AML-193 (cell line): ENCODE measurements at regions not wholly inside any gene's neighbourhood (a gene's known extent, or its start where the extent isn't known, plus 50 kb on each side); places are given as distances from the start of the nearest gene placed in this dataset.
"Not testable (repeated sequence)": the region's sequence is repeated elsewhere in the genome, so short reads cannot be mapped to it uniquely, and the experiment has no call there.

ENCODE experiments used
- DNase-seq, 2 experiments: peaks; one replicate each; lab custom pipeline; 2025; lab: John Stamatoyannopoulos, UW

DNA sequence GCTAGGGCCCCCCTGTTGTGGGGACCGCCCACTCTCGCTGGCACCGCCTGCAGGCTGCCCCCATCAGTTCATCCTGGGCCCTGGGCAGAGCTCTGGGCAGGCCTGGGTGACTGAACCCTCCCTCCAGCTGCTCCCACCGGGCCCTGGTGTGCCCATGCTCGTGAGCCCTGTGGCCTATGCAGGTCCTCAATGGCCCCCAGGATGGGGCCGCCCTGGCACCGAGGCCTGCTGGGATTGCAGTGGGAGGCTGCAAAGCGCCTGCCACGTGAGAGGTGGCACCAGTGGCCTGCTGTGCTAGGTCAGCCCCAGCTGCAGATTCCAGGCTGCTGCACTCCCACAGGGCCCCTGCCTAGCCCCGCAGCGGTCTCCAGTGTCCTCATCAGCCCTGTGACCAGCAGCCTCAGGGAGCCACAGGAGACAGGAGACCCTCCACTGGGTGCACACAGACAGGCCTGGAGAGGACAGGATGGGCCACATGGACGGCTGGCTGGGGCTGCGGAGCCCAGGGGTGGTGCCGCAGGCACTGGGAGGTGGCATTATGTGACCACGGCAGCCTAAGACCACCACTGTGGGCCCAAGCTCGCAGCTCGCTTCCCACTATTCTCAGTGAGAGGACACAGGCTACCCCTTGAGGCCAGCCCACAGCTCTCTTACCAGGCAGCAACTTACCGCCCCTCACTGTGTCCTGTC is 199.4 kb downstream of the BCR start:
- not testable (repeated sequence) for DNase-seq

DNA sequence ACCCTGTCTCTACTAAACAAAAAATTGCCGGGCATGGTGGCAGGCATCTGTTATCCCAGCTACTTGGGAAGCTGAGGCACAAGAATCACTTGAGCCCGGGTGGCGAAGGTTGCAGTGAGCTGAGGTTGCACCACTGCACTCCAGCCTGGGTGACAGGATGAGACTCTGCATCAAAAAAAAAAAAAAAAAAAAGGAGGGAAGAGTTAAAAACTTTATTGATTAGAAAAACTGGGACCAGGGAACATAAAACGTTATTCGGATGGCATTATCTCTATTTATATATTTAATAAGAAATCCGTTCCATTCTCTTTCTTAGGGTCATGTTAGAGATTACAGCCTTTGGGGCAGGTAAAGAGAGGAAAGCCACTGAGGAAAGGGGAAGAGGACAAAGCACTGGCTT is 197.5 kb downstream of the BCR start:
- DNase-seq = no peak

DNA sequence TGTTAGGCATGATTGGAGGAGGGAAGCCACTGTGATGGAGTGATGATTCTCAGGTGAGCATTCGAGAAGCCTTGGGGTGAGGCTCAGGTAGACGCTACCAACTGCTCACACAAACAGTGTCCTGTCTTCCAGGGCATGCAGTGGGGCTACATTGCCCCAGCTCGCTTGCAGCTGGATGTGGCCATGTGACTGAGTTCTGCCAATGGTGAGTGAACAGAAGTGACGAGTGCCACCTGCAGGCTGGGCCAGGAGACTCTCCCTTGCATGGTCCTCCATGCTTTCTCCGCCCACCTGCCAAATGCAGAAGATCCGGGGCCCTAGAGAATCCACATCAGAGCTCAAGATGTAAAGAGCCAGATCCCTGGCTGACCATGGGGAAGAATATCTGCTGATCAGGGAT is 195.9 kb downstream of the BCR start:
- DNase-seq = no peak

DNA sequence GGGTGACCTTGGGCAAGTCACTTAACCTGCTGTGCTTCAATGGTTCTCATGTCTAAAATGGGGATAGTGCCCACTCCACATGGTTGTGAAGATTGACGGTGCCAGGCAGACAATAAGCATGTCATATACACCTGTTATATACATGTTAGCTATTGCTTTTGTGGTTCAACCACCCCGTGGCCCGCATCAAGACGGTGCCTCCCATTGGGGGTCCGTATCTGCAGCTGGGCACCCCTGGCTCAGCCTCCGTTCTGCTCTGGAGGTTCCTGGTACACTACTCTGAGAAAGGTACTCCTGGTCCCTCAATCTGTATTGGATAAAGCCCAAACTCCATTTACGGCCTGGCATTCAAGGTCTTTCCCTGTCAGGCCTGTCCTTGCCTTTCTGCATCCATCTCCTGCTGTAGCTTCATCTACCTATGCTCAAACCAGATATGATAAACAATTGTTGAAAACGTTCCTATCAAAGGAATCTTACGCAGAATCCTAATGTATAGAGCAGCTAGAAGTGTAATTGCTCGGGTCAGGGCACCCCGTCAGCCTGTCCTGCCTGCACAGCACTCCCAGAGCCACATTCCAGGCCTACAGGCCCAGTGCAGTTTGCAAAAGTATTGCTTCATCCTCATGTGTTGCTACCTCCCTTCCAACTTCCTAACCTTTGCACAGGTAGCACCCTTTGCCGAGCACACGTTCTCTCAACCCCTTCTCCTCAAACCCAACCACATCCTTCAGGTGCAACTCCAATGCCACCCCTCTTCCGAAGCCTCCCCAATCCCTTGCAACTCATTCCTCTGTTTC is 194.9 kb downstream of the BCR start:
- no peak for DNase-seq

DNA sequence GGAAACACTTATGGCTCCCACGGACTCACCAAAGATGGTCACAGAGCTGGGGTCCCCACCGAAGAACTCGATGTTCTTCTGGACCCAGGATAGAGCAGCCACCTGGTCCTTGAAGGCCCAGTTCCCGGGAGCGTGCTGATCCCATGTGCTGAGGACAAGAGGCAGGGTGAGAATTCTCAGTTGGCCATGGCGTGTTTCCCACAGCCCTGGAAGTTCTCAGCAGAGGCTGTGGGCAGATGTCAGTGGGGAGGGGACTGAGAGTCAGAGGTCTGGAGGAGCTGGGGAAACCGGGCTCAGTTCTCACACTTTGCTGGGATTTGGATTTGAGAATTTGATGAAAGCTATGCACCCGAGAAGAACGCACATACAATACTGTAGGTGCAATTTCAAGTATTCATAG is 193.3 kb downstream of the BCR start:
- no peak for DNase-seq

DNA sequence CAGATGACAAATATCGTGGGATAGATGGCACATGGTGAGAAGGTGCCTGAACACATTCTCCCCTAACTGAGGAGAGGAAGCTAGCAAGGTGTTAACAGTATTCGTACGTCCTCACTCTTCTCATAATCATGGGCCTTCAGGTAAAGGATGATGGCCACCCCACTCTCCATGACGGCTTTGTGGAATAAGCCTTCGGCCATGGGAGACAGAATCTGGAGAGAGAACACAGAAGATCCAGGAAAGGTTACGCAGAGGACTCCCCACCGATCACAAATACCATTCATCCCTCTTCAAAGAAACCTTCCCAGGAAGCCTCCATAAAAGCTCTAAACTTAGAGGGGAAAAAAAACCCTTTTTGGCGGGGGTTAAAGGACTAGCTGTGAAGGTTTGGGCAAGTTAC is 189.9 kb downstream of the BCR start:
- no peak for DNase-seq

DNA sequence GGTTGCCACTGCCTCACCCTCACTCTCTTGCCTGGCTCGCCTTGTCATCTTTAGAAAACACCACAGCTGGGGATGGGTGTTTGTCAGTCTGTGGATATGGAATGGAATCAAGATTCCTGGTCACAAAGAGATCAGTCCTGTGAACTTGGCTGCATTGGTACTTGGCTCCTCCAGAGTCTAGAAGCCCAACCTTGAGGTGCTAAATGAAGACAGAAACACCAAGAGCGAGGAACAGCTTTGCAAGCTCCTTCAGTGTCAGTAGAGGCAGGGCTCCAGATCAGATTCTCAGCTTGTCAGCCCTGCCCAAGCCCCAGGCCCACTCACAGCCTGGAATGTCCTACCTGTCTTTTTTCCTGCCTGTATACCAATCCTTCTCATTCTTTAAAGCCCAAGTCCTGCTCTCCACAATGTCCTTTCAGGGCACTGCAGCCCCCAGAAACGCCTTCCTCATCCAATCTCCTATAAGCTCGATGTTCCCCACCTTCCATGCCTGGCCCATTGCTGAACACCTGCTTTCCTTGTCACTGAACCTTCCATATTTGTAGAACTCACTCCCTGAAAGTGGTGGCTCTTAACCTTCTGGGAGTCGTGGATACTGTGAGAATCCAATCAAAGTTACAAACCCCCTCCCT is 188.9 kb downstream of the BCR start:
- no peak for DNase-seq
